ENCODE measurements at regions not wholly inside any gene's neighbourhood (a gene's known extent, or its start where the extent isn't known, plus 50 kb on each side); places are given as distances from the start of the nearest gene placed in this dataset.

GRCh38 chr10:120995768-120996167 is 144.6 kb downstream of the WDR11 start:
- TF ChIP-seq CTCF (conservative IDR thresholded peaks at IDR 0.05; ENCODE audit: low read depth, low read length) = no peak
- no peak overlapping the region for H3K4me3 ChIP-seq (ENCODE audit: low read depth, low read length)
- DNase-seq (ENCODE audit: low read depth) = no peak

- DNase-seq (ENCODE audit: low read depth) = no peak
- no peak for TF ChIP-seq CTCF (conservative IDR thresholded peaks at IDR 0.05; ENCODE audit: low read depth, low read length)
- no peak overlapping the region for H3K4me3 ChIP-seq (ENCODE audit: low read depth, low read length)
Measured at GRCh38 chr10:120996456-120997034, 145.4 kb downstream of the WDR11 start.

- TF ChIP-seq CTCF (conservative IDR thresholded peaks at IDR 0.05; ENCODE audit: low read depth, low read length) = no peak
- no peak for DNase-seq (ENCODE audit: low read depth)
- no peak overlapping the region for H3K4me3 ChIP-seq (ENCODE audit: low read depth, low read length)
Measured at GRCh38 chr10:120997313-120997712, 146.2 kb downstream of the WDR11 start.

GRCh38 chr10:120997756-120998155 is 146.6 kb downstream of the WDR11 start:
- TF ChIP-seq CTCF (conservative IDR thresholded peaks at IDR 0.05; ENCODE audit: low read depth, low read length) = no peak
- no peak overlapping the region for H3K4me3 ChIP-seq (ENCODE audit: low read depth, low read length)
- DNase-seq (ENCODE audit: low read depth) = no peak

- TF ChIP-seq CTCF (conservative IDR thresholded peaks at IDR 0.05; ENCODE audit: low read depth, low read length) = no peak
- no peak for DNase-seq (ENCODE audit: low read depth)
- no peak overlapping the region for H3K4me3 ChIP-seq (ENCODE audit: low read depth, low read length)
Measured at GRCh38 chr10:120998251-120998650, 147.1 kb downstream of the WDR11 start.

GRCh38 chr10:120998782-120999285 is 147.7 kb downstream of the WDR11 start:
- no peak for TF ChIP-seq CTCF (conservative IDR thresholded peaks at IDR 0.05; ENCODE audit: low read depth, low read length)

GRCh38 chr10:120999868-121000267 is 148.7 kb downstream of the WDR11 start:
- no peak overlapping the region for H3K4me3 ChIP-seq (ENCODE audit: low read depth, low read length)
- no peak for DNase-seq (ENCODE audit: low read depth)
- no peak for TF ChIP-seq CTCF (conservative IDR thresholded peaks at IDR 0.05; ENCODE audit: low read depth, low read length)

More at GRCh38 chr10:120998782-120999285, 147.7 kb downstream of the WDR11 start:
- H3K4me3 ChIP-seq (ENCODE audit: low read depth, low read length) = no peak overlapping the region
- no peak for DNase-seq (ENCODE audit: low read depth)

Measured in choroid plexus epithelial cell (primary cell).